ENCODE measurements at regions not wholly inside any gene's neighbourhood (a gene's known extent, or its start where the extent isn't known, plus 50 kb on each side); places are given as distances from the start of the nearest gene placed in this dataset.
"Not testable (repeated sequence)": the region's sequence is repeated elsewhere in the genome, so short reads cannot be mapped to it uniquely, and the experiment has no call there.

DNA sequence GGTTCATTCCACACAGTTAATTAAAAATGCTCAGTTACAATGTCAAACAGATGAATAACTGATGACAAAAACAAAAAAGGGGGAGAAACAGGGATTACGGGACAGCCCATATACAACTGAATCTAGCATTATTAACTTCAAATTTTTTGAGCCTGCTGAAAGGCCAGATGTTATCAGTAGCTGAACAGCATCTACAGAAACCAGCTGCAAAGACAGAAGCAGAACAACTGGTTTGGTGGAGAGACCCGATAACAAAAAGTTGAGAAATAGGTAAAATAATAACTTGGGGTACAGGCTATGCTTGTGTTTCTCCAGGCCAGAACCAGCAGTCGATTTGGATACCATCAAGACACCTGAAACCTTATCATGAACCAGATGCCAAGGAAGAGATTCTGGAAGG lies 109.8 kb downstream of the SEPTIN7 start:
- not testable (repeated sequence) for DNase-seq

DNA sequence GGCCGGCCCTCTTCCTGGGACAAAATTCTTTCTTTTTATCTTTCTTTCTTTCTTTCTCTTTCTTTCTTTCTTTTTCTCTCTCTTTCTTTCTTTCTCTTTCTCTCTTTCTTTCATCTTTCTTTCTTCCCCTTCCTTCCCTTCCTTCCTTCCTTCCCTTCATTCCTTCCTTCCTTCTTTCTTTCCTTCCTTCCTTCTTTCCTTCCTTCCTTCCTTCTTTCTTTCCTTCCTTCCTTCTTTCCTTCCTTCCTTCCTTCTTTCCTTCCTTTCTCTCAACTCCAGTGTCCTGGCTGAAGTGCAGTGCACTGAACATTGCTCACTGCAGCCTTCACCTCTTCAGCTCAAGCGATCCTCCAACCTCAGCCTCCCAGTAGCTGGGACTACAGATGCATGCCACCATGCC lies 112.5 kb downstream of the SEPTIN7 start:
- DNase-seq = not testable (repeated sequence)

- DNase-seq = not testable (repeated sequence)
Measured at GRCh38 chr7:35914214-35914613, 113.4 kb downstream of the SEPTIN7 start.

DNA sequence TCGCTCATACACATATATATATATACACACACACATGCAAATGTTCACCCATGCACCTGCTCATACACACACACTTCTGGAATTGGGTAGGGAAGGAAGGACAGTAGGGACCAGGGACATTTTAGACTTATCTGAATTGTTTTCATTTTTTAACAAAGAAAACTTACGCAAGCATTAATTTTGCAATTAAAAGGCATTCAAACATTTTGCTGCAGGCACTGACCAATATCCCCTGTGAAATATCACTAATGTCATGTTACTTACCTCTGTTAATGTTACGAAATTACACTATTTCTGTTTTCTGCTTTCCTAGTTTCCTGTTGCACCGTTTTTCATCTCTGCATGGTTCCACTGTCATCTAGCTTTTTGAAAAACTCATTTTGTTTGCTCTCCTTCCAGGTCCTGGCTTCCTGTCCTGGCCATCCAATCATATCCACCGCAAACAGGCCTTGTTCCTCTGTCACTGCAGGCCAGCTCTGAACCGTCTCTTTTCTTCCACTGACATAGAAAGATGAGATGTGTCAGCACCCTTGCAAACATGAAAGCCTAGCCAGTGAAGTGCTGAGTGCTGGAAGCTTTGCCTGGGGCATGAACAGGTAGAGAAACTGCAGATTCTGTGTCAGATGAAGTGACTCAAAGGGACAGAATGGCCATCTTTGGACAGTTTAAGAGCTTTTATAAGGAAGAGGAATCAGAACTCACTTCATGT lies 114.5 kb downstream of the SEPTIN7 start:
- DNase-seq = not testable (repeated sequence)

DNA sequence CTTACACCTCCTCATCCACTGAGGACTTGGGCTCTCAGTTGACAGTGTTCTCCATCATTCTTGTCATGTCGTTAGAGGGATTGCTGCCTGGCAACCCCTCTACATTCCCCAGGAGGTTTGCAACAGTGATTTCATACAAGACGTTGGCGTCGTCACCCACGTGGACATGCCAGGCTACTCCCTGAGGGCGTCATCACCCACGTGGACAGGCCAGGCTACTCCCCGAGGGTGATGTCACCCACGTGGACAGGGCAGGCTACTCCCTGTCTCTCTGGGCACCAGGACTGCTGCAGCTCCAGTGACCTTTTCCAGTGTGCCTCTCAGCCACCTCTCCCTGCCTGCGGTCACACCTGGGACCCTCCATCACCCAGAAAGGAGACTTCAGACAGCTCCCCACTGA lies 117.4 kb downstream of the SEPTIN7 start:
- not testable (repeated sequence) for DNase-seq

DNA sequence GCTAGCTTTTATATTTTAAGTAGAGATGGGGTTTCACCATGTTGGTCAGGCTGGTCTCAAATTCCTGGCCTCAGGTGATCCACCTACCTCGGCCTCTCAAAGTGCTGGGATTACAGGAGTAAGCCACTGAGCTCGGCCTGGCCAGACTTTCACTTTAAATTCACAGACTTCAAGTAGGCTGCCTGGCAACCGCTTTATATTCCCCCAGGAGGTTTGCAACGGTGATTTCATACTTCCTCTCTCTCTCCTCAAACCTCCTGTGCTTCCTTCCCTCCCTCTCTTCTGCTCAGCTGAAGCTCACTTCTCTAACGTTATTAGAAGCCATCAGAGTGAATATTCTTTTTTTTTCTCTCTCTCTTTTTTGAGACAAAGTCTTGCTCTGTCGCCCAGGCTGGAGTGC lies 118.8 kb downstream of the SEPTIN7 start:
- DNase-seq = not testable (repeated sequence)

- not testable (repeated sequence) for DNase-seq
Measured at GRCh38 chr7:35921338-35921737, 120.5 kb downstream of the SEPTIN7 start.

- not testable (repeated sequence) for DNase-seq
Measured at GRCh38 chr7:35924668-35925067, 123.8 kb downstream of the SEPTIN7 start.

DNA sequence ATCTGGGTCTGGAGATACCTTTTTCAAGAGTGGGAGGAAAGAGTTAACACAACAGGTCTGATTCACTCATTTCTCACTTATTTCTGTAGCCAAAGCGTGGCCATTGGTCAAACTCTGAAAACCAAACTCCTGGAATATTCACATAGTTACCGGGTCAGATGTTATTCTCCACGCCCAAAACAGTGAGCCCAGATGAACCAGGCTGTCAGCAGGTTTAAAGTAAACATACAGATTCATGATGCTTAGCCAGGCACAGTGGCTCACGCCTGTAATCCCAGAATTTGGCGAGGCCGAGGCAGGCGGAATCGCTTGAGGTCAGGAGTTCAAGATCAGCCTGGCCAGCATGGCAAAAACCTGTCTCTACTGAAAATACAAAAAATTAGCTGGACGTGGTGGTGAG lies 126.1 kb downstream of the SEPTIN7 start:
- DNase-seq = not testable (repeated sequence)

DNA sequence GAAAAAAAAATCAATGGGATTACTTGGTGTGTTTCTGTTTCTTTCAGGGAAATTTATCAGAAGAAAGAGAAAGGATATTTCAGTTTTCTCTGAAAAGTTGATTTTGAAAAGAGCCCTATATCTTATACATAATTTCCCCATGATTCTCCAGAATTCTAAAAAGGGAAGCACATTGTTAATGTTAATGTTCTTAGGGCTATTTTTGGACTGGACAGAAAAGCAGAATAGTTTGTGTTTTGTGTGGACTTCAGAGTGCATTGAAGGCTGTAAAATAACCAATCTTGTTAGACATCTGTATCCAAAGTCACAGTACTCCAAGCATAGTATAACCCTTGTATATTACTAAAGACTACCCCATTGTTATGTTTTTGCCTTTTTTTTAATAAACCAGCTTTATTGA lies 130.3 kb downstream of the SEPTIN7 start:
- not testable (repeated sequence) for DNase-seq

GRCh38 chr7:35931551-35931950 lies 130.7 kb downstream of the SEPTIN7 start:
- not testable (repeated sequence) for DNase-seq

- DNase-seq = not testable (repeated sequence)
Measured at GRCh38 chr7:35940695-35941094, 139.8 kb downstream of the SEPTIN7 start.

- DNase-seq = not testable (repeated sequence)
Measured at GRCh38 chr7:35945621-35946020, 144.8 kb downstream of the SEPTIN7 start.

DNA sequence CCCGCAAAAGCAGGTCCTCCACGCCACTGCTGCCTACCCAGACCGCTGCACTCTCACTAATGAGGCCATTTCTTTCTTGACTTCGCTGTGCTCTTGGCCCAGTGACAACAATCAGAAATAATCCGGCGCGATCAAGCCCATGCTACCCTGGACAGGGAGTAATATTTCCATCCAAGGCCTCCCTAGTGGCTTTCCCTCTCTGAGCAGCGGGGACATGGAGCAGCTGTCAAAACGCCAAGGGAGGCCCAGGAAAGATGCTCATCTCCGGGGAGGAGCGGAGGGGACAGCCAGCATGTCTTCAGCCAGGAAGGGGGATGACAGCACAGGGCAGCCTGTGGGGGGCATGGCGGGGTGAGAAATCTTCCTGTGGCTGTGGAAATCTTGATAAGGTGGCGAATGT lies 154.9 kb downstream of the SEPTIN7 start:
- DNase-seq = not testable (repeated sequence)

DNA sequence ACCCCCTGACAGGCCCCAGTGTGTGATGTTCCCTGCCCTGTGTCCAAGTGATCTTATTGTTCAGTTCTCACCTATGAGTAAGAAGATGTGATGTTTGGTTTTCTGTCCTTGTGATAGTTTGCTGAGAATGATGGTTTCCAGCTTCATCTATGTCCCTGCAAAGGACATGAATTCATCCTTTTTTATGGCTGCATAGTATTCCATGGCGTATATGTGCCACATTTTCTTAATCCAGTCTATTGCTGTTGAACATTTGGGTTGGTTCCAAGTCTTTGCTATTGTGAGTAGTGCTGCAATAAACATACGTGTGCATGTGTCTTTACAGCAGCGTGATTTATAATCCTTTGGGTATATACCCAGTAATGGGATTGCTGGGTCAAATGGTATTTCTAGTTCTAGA lies 156.1 kb downstream of the SEPTIN7 start:
- DNase-seq = not testable (repeated sequence)

DNA sequence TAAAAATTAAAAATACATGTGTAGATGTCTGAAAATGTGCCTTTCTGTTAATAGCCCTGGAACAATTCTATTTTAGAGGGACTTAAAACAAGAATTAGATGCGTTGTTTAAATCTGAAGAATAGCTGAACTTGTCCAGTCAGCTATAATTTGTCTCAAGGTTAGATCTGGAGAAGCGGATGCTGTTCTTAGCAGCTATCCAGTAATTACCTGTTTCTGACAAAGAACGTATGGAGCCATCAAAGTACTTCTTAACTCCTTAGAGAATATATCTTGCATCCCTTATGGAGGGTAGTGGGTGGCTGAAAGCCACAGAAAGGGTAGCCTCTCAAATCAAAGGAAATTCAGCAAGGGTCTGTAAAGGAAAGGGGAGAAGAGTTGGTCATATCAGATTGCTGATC lies 160.4 kb downstream of the SEPTIN7 start:
- not testable (repeated sequence) for DNase-seq

DNA sequence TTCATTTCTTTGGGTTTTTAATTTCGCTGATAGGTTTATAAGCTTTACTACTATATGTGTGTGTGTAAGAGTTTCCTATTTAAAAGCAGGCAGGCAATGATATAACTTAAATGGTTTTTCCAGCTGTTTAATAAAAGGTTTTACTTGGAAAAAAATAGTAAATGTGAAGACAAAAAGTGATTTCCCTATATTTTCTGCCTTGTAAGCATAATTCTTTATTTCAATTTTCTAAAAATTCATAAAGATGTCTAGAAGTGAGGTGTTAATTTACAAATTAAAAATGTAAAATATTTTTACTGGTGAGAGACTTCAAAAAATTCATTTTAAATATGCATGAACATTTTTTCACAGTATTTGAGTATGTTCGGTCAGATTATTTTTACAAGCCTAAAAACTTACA lies 161.8 kb downstream of the SEPTIN7 start:
- DNase-seq = not testable (repeated sequence)

- DNase-seq = no peak
Measured at GRCh38 chr7:35967366-35968139, 166.7 kb downstream of the SEPTIN7 start.

DNA sequence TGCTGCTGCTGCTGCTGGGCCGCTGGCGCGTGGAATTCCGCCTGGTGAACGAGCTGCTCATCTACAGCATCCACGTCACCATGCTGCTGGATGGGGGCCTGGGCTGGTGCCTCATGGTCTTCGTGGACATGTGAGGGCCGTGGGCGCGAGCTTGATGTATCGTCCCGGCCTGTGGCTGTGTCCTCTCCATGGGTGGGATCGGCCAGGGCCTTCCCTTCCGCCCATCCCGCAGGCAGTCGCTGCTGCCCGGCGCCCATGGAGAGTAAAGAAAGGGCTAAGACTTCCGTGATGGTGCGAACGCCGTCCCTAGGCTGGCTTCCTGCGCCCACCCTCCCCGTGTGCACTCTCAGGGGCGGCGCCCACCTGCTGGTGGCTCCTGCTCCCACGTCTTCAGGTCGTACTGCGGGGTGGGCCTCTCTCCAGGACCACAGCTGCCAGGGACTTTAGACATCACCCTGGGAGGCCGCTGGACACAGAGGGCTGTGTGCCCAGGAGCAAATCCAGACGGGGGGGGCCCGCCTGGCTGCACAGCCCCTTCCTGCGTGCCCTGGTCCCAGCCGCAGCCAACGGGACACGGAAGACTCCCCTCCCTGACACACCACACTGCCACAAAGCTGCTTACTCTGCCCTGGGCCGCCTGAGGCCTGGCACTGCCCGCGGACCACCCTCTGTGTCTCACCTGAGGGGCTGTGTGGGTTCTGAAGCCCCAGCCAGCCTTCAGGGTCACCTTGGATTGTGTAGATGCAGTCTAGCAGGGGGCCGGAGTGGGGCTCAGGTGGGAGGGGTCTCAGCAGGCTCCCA lies 167.5 kb downstream of the SEPTIN7 start:
- DNase-seq = no peak

GRCh38 chr7:35969066-35969465 lies 168.2 kb downstream of the SEPTIN7 start:
- no peak for DNase-seq

- DNase-seq = no peak
Measured at GRCh38 chr7:35970458-35970857, 169.6 kb downstream of the SEPTIN7 start.

GRCh38 chr7:35971133-35971891 lies 170.5 kb downstream of the SEPTIN7 start:
- DNase-seq = no peak

Data from NCI-H2081 treated with DMSO at 0.1 percent for 48 hours (cell line).